Vagina (tissue), 2 donors: ENCODE measurements at regions not wholly inside any gene's neighbourhood (a gene's known extent, or its start where the extent isn't known, plus 50 kb on each side); places are given as distances from the start of the nearest gene placed in this dataset.

Experiments used
- POLR2A ChIP-seq, 2 donors: fragments of 450-650 bp; IDR thresholded peaks; one replicate each; pipeline ENCODE4 v1.6.1; 2017; ENCODE audit warnings: antibody characterized with exemption in 2 of 2, mild to moderate bottlenecking in 2 of 2, moderate library complexity in 2 of 2
- POLR2AphosphoS5 ChIP-seq, 2 donors: sonication (generic); formaldehyde crosslinking; IDR thresholded peaks; one replicate each; pipeline ENCODE4 v1.9.0; 2017; ENCODE audit warnings: antibody characterized with exemption in 2 of 2, mild to moderate bottlenecking in 2 of 2, low read depth in 1 of 2; ENCODE audit not compliant: insufficient read depth in 1 of 2
- TF ChIP-seq, protein P1 (sequence below), 3 experiments: fragments of 450-650 bp in 2 of 3; fragments of 200-600 bp in 1 of 3; sonication (generic) in 1 of 3; IDR thresholded peaks; one replicate each; pipeline ENCODE4 v1.5.1; 2017 to 2019; ENCODE audit warnings: antibody characterized with exemption in 3 of 3, mild to moderate bottlenecking in 2 of 3, moderate library complexity in 2 of 3

DNA sequence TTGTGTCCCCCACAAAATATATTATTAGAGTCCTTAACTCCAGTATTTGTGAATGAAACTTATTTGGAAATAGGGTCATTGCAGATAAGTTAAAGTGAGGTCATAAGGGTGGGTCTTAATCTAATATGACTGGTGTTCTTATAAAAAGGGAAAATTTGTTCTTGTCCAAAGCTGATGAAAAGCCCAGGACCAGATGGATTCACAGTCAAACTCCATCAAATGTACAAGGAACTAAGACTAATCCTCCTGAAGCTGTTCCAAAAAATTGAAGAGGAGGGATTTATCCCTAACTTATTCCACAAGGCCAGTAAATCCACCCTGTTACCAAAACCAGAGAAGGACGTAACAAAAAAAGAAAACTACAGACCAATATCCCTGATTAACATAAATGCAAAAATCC, 56.4 kb upstream of the SLIT3 start:
- TF ChIP-seq, protein P1, sequence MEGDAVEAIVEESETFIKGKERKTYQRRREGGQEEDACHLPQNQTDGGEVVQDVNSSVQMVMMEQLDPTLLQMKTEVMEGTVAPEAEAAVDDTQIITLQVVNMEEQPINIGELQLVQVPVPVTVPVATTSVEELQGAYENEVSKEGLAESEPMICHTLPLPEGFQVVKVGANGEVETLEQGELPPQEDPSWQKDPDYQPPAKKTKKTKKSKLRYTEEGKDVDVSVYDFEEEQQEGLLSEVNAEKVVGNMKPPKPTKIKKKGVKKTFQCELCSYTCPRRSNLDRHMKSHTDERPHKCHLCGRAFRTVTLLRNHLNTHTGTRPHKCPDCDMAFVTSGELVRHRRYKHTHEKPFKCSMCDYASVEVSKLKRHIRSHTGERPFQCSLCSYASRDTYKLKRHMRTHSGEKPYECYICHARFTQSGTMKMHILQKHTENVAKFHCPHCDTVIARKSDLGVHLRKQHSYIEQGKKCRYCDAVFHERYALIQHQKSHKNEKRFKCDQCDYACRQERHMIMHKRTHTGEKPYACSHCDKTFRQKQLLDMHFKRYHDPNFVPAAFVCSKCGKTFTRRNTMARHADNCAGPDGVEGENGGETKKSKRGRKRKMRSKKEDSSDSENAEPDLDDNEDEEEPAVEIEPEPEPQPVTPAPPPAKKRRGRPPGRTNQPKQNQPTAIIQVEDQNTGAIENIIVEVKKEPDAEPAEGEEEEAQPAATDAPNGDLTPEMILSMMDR (IDR thresholded peaks at IDR 0.05): no peak
- TF ChIP-seq POLR2AphosphoS5 (IDR thresholded peaks at IDR 0.05; ENCODE audit: insufficient read depth in 1 of 2, low read depth in 1 of 2): no peak
- no peak for TF ChIP-seq POLR2A (IDR thresholded peaks at IDR 0.05)
